ENCODE measurements at regions not wholly inside any gene's neighbourhood (a gene's known extent, or its start where the extent isn't known, plus 50 kb on each side); places are given as distances from the start of the nearest gene placed in this dataset.

- peak; percentile 51 for DNase-seq (ENCODE audit: low read depth)
Observed at GRCh38 chr17:70865993-70866804, 696.9 kb downstream of the KCNJ2 start.

- DNase-seq (ENCODE audit: low read depth): no peak
Observed at GRCh38 chr17:70868149-70868548, 698.8 kb downstream of the KCNJ2 start.

- DNase-seq (ENCODE audit: low read depth): peak; percentile 21
Observed at GRCh38 chr17:70869402-70870085, 700.2 kb downstream of the KCNJ2 start.

GRCh38 chr17:70871180-70871818, 702.0 kb downstream of the KCNJ2 start:
- DNase-seq (ENCODE audit: low read depth): no peak

- DNase-seq (ENCODE audit: low read depth): no peak
Observed at GRCh38 chr17:70872103-70872502, 702.8 kb downstream of the KCNJ2 start.

GRCh38 chr17:70875729-70876310, 706.5 kb downstream of the KCNJ2 start:
- DNase-seq (ENCODE audit: low read depth): no peak

- no peak for DNase-seq (ENCODE audit: low read depth)
Observed at GRCh38 chr17:70878879-70879278, 709.5 kb downstream of the KCNJ2 start.

- DNase-seq (ENCODE audit: low read depth): no peak
Observed at GRCh38 chr17:70879401-70879800, 710.1 kb downstream of the KCNJ2 start.

- DNase-seq (ENCODE audit: low read depth): no peak
Observed at GRCh38 chr17:70881093-70881492, 711.8 kb downstream of the KCNJ2 start.

- DNase-seq (ENCODE audit: low read depth): no peak
Observed at GRCh38 chr17:70882504-70882903, 713.2 kb downstream of the KCNJ2 start.

GRCh38 chr17:70886648-70887047, 717.3 kb downstream of the KCNJ2 start:
- no peak for DNase-seq (ENCODE audit: low read depth)

GRCh38 chr17:70888324-70888723, 719.0 kb downstream of the KCNJ2 start:
- DNase-seq (ENCODE audit: low read depth): no peak

- no peak for DNase-seq (ENCODE audit: low read depth)
Observed at GRCh38 chr17:70891306-70891705, 722.0 kb downstream of the KCNJ2 start.

- DNase-seq (ENCODE audit: low read depth): no peak
Observed at GRCh38 chr17:70892527-70892926, 723.2 kb downstream of the KCNJ2 start.

GRCh38 chr17:70896843-70897242, 727.5 kb downstream of the KCNJ2 start:
- DNase-seq (ENCODE audit: low read depth): peak; percentile 5

- no peak for DNase-seq (ENCODE audit: low read depth)
Observed at GRCh38 chr17:70897446-70897845, 728.1 kb downstream of the KCNJ2 start.

GRCh38 chr17:70901870-70902269, 732.5 kb downstream of the KCNJ2 start:
- DNase-seq (ENCODE audit: low read depth): no peak

GRCh38 chr17:70905796-70906195, 736.5 kb downstream of the KCNJ2 start:
- peak; percentile 91 for DNase-seq (ENCODE audit: low read depth)

- peak; percentile 58 for DNase-seq (ENCODE audit: low read depth)
Observed at GRCh38 chr17:70906808-70907207, 737.5 kb downstream of the KCNJ2 start.

GRCh38 chr17:70912716-70913485, 743.6 kb downstream of the KCNJ2 start:
- peak; percentile 50 for DNase-seq (ENCODE audit: low read depth)

GRCh38 chr17:70916469-70916868, 747.1 kb downstream of the KCNJ2 start:
- DNase-seq (ENCODE audit: low read depth): no peak
